ENCODE measurements at regions not wholly inside any gene's neighbourhood (a gene's known extent, or its start where the extent isn't known, plus 50 kb on each side); places are given as distances from the start of the nearest gene placed in this dataset.

DNA sequence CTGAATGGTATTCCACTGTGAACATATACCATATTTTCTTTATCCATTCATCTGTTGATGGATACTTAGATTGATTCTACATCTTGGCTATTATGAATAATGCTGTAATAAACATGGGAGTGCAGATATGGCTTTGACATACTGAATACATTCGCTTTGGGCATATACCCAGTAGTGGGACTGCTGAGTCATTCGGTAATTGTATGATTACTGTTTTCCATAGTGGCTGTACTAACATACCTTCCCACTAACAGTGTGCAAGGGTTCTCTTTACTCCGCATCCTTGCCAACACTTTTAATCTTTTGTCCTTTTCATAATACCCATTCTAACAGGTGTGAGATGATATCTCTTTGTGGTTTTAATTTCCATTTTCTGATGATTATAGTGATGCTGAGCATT is 98.2 kb upstream of the ESR1 start:
- SMC1A ChIA-PET (ENCODE audit: uncharacterized antibody, unreplicated experiment): interaction anchor here (1.1 kb wide), 1 partner anchor 19 kb away, joined by 3 read pairs; no protein-coding TSS in a partner anchor
- Histone ChIP-seq H3K36me3 (ENCODE audit: control insufficient read depth in 2 of 2, insufficient read depth in 2 of 2, low read length in 1 of 2) (no peaks in the 10 kb centered on the region), H4K20me1 (ENCODE audit: control insufficient read depth, insufficient read depth) (no peaks in the 10 kb centered on the region), H3K9me3 (replicated peaks; ENCODE audit: control insufficient read depth, insufficient read depth, low read length) (no peaks in the 10 kb centered on the region; the same call in 2 of the 3 replicates), H3K27me3 (replicated peaks in 1 of 2; ENCODE audit: control insufficient read depth in 2 of 2, insufficient read depth in 2 of 2, low read length in 1 of 2) (no peaks in the 10 kb centered on the region; a peak in 1 of 4 replicates), H2AFZ (ENCODE audit: control insufficient read depth, low read depth, low read length) (no peak overlapping the region), H3K79me2 (ENCODE audit: control insufficient read depth, insufficient read depth, low read length) (no peaks in the 10 kb centered on the region), H3K9ac (ENCODE audit: control insufficient read depth, insufficient read depth, low read length) (no peak overlapping the region), H3K4me2 (ENCODE audit: control insufficient read depth, insufficient read depth) (no peak overlapping the region), H3K27ac (ENCODE audit: control insufficient read depth, insufficient read depth) (no peak overlapping the region), H3K4me3 (no peak overlapping the region), H3K4me1 (ENCODE audit: control insufficient read depth, insufficient read depth, low read length) (no peaks in the 10 kb centered on the region)
- RAD21 ChIA-PET (ENCODE audit: unreplicated experiment): no interaction called here
- no peak for TF ChIP-seq CHD2 (IDR thresholded peaks at IDR 0.05; ENCODE audit: borderline replicate concordance, low read depth, low read length)
- TF ChIP-seq YY1 (IDR thresholded peaks at IDR 0.05; ENCODE audit: low read depth, low read length): no peak
- TF ChIP-seq MXI1 (IDR thresholded peaks at IDR 0.05; ENCODE audit: low read depth, low read length): no peak
- TF ChIP-seq MYC (IDR thresholded peaks at IDR 0.05; ENCODE audit: insufficient read depth, insufficient read length, insufficient replicate concordance, low read length, severe bottlenecking): no peak
- no peak for TF ChIP-seq SMC3 (IDR thresholded peaks at IDR 0.05; ENCODE audit: borderline replicate concordance, low read length)
- TF ChIP-seq SIX5 (IDR thresholded peaks at IDR 0.05; ENCODE audit: low read depth, low read length, severe bottlenecking): no peak
- no peak for TF ChIP-seq ZNF24 (IDR thresholded peaks at IDR 0.05)
- in situ Hi-C loops (cut with MboI) (no loop called here), intact Hi-C loops (cut with micrococcal nuclease; ENCODE audit: unreplicated experiment) (no loop called here)
- BruUV-seq (replicated peaks): no TSS peak
- CTCF ChIA-PET: interaction anchor here (1.3 kb wide), 1 partner anchor 15 kb away, joined by 4 read pairs; no protein-coding TSS in a partner anchor
- POLR2A ChIA-PET: interaction anchor here (0.8 kb wide), 1 partner anchor 7 kb away, joined by 3 read pairs; no protein-coding TSS in a partner anchor
- ATAC-seq: no peak
- DNase-seq (ENCODE audit: low read depth, low spot score): no peak
- 58% methylated on average over 3 of the region's 3 CpGs for WGBS (ENCODE audit: insufficient coverage, insufficient replicate concordance, low lambda C conversion rate, missing lambda C conversion rate)
- no peak for FAIRE-seq

DNA sequence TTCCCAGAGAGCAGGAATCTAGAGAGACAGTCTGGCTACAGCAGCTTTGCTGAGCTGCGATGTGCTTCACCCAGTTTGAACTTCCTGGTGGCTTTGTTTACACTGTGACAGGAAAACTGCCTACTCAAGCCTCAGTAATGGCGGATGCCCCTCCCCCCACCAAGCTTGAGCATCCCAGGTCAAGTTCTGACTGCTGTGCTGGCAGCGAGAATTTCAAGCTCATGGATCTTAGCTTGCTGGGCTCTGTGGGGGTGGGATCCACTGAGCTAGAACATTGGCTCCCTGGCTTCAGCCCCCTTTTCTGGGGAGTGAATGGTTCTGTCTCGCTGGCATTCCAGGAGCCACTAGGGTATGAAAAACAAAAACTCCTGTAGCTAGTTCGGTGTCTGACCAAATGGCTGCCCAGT is 91.0 kb upstream of the ESR1 start:
- ChIA-PET SMC1A (ENCODE audit: uncharacterized antibody, unreplicated experiment) (interaction anchor here (1.3 to 11.6 kb wide), 5 partner anchors 11 to 48 kb away, joined by 4 to 89 read pairs (median 7); no protein-coding TSS in a partner anchor), RAD21 (ENCODE audit: unreplicated experiment) (interaction anchor here (1.1 to 2.9 kb wide), 5 partner anchors 11 to 41 kb away, joined by 3 to 9 read pairs (median 4); no protein-coding TSS in a partner anchor), CTCF (interaction anchor here (1.2 to 2.1 kb wide), 6 partner anchors 11 to 49 kb away, joined by 3 to 7 read pairs (median 4); no protein-coding TSS in a partner anchor), POLR2A (interaction anchor here (1.2 kb wide), 2 partner anchors 8 to 12 kb away, joined by 3 to 4 read pairs; no protein-coding TSS in a partner anchor)
- DNase-seq (ENCODE audit: low read depth, low spot score) (no peak), FAIRE-seq (no peak), ATAC-seq (no peak)
- no peak overlapping the region for H3K4me2 ChIP-seq (ENCODE audit: control insufficient read depth, insufficient read depth)
- H3K9ac ChIP-seq (ENCODE audit: control insufficient read depth, insufficient read depth, low read length): no peak overlapping the region
- H4K20me1 ChIP-seq (ENCODE audit: control insufficient read depth, insufficient read depth): no peaks in the 10 kb centered on the region
- intact Hi-C loops (cut with micrococcal nuclease; ENCODE audit: unreplicated experiment) (no loop called here), in situ Hi-C loops (cut with MboI) (no loop called here)
- H3K36me3 ChIP-seq (ENCODE audit: control insufficient read depth in 2 of 2, insufficient read depth in 2 of 2, low read length in 1 of 2): no peaks in the 10 kb centered on the region
- no peak overlapping the region for H3K4me3 ChIP-seq
- no peaks in the 10 kb centered on the region for H3K79me2 ChIP-seq (ENCODE audit: control insufficient read depth, insufficient read depth, low read length)
- no TSS peak for BruUV-seq (replicated peaks)
- H3K27me3 ChIP-seq (replicated peaks in 1 of 2; ENCODE audit: control insufficient read depth in 2 of 2, insufficient read depth in 2 of 2, low read length in 1 of 2): no peaks in the 10 kb centered on the region
- WGBS (ENCODE audit: insufficient coverage, insufficient replicate concordance, low lambda C conversion rate, missing lambda C conversion rate): 46% methylated on average over 5 of the region's 5 CpGs
- no peak overlapping the region for H2AFZ ChIP-seq (ENCODE audit: control insufficient read depth, low read depth, low read length)
- no peak overlapping the region for H3K27ac ChIP-seq (ENCODE audit: control insufficient read depth, insufficient read depth)
- H3K9me3 ChIP-seq (replicated peaks; ENCODE audit: control insufficient read depth, insufficient read depth, low read length): no peaks in the 10 kb centered on the region; the same call in 2 of the 3 replicates
- no peaks in the 10 kb centered on the region for H3K4me1 ChIP-seq (ENCODE audit: control insufficient read depth, insufficient read depth, low read length)
- no peak for TF ChIP-seq NR2C2 (IDR thresholded peaks at IDR 0.05; ENCODE audit: borderline replicate concordance, control insufficient read depth, insufficient read length, low read depth)
- no peak for TF ChIP-seq GABPA (IDR thresholded peaks at IDR 0.05; ENCODE audit: low read depth)
- no peak for TF ChIP-seq RFX5 (IDR thresholded peaks at IDR 0.05; ENCODE audit: low read depth, low read length)
- no peak for TF ChIP-seq MYC (IDR thresholded peaks at IDR 0.05; ENCODE audit: insufficient read depth, insufficient read length, insufficient replicate concordance, low read length, severe bottlenecking)
- no peak for TF ChIP-seq ATF7 (IDR thresholded peaks at IDR 0.05; ENCODE audit: low read depth)
- TF ChIP-seq ESRRA (IDR thresholded peaks at IDR 0.05; ENCODE audit: low read length): no peak
- no peak for TF ChIP-seq ASH2L (IDR thresholded peaks at IDR 0.05; ENCODE audit: borderline replicate concordance, low read depth)
- TF ChIP-seq SUPT20H (IDR thresholded peaks at IDR 0.05; ENCODE audit: borderline replicate concordance, control insufficient read depth, low read depth, low read length): no peak

All from GM12878 (cell line).